Left forelimb (tissue), 1 donor: ENCODE measurements at regions not wholly inside any gene's neighbourhood (a gene's known extent, or its start where the extent isn't known, plus 50 kb on each side); places are given as distances from the start of the nearest gene placed in this dataset.

Experiments
- DNase-seq: peaks from one replicate; pipeline ENCODE4 v3.0.0-alpha.2; 2018; ENCODE audit warnings: low spot score

GRCh38 chr5:33297760-33298216, 143.0 kb upstream of the TARS1 start:
- DNase-seq: no peak

GRCh38 chr5:33299621-33300208, 141.1 kb upstream of the TARS1 start:
- DNase-seq: no peak

DNA sequence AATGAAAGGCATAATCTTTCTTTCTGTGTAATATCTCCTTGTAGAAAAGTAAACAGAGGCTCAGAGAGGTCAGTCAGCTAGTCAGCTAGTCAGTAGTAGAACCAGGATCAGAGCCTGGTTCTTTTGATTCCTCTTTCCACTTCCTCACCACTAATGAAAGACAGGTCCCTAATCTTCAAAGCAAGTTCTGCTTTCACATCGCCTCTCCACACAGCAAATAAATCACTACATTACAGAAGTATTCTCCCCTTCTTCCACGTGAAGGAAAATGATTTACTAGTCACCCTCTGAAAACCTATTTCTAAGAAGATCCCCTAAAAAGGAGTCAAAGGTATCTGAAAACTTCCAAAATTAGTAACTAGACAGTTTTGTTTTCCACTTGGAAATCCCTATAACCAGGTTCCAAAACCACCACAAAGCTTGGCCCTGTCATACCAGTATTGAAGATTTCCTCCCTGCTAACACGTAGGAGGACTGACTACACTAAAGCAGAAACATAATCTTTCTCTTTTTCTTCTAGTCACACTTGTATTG, 140.5 kb upstream of the TARS1 start:
- DNase-seq: no peak

GRCh38 chr5:33303579-33304095, 137.1 kb upstream of the TARS1 start:
- no peak for DNase-seq

DNA sequence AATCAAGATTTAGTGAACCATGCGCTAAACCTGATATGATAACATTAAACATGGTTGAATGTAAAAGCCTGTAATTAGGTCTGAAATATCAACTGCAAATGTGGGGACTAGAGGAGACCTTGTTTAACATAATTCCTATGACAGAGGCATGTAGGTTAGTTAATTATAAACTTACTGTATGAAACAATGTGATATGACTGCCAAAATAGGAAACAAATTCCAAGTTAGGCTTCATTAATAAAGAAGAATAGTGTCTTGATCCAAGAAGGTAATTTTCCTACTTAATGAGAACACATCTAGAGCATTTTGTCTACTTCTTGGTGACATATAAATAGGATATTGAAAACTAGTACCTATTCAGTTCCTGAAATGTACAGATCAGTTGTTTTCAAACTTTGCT, 136.2 kb upstream of the TARS1 start:
- no peak for DNase-seq

DNA sequence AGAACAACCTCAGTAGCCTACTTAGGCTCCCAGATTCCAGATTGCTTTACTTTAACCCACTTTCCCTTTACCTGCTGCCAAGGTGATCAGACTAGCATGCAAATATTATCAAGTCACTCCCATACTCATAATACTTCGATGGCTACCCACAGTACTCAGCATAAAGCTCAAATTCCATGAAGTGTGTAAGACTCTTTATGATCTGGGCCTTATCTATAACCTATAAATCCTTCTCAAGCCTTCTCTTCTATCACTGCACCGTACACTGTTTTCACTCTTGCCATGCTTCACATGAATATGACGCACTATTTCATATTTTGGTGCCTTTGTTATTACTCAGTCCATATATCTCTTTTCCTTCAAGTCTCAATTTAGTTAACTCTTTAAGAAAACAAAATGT, 135.2 kb upstream of the TARS1 start:
- DNase-seq: no peak

GRCh38 chr5:33306758-33307157, 134.0 kb upstream of the TARS1 start:
- no peak for DNase-seq

- DNase-seq: no peak
These were observed 132.2 kb upstream of the TARS1 start for GRCh38 chr5:33308586-33308985.

DNA sequence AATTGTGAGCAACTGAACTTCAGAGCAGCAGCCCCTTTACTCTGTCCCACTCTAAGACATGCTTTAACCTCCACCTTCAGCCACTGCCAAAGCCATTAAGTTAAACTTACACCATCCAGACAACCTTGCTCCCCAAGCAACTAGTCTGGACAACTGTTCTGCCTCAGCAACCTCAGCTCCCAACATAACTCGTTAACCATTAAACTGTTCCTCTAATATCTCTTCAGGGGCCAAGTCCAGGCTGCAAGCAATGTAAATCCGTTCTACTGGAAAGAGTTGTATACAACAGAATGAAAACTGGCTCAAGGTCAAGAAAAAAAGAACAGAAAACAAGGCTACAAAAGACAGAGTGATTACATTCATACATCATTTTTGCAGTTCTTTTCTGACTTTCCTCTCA, 131.7 kb upstream of the TARS1 start:
- DNase-seq: no peak

DNA sequence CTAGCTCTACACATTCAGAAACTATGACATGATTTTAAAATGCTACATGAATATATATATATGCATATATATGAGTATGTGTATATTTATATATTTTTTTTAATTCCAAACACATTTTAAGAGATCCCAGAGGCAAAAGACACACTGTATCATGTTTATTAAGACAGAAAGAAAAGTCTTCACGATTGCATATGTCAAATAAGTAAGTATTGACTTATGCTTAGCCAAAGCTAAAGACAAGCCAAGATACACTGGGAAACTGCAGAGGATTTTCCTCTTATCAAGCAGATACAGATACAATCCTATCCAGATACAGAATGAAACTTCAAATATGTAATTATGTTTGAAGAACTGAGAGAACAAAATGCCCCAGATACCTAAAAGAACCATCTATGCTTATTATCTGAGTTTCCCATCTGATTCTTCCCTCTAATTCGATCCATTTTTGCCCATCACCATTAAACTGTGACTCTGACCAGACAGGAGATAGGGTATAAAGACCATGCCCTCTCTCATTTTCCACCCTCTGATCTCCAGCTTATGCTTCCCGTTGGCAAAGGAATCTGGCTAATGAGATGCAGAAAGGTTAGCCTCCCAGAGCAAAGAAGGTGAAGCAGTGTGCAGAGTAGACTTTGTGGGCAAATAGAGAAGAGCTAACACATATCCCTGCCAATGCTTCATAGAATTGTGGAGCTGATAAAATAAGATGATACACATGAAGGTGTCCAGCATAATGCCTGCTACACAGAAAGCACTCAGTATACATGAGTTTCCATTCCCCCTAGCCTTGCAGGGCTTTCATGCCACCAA, 131.0 kb upstream of the TARS1 start:
- DNase-seq: no peak

DNA sequence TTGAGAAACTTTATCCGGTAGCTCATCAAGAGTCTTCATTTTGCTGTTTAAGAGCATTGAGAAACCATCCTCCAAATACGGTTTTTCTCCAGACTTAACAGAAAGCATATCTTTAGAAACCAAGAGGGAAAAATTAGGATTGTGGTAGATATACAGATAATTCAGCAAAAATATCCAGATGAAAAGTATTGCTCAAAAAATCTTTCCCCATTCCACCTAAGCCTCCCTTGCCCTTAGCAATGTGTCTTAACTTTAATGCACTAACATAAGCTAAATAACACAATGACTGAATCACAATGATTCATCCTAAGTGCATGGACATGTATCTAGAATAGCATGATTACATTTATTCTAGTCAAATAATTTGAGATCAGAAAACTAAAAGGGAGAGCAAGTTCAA, 130.3 kb upstream of the TARS1 start:
- no peak for DNase-seq

DNA sequence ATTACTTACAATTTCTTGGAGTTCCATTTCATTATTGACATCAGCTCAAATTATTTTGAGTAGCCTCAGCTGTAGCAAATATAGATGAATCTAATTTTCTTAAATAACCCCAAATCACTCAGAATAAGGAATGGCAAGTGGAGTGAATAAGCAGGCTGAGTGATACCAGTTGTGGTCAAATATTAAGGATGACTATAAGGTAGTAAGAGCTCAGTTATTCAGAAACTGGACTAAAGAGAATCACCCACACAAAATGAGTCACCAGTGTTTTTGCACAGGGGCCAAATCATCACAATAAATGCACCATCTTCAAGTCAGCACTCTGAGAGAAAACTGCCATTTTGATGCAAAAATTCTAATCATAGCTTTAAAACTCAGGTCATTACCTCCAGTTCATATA, 128.9 kb upstream of the TARS1 start:
- no peak for DNase-seq

GRCh38 chr5:33312571-33313549, 127.9 kb upstream of the TARS1 start:
- DNase-seq: no peak

GRCh38 chr5:33315189-33315588, 125.6 kb upstream of the TARS1 start:
- DNase-seq: no peak

GRCh38 chr5:33316773-33317172, 124.0 kb upstream of the TARS1 start:
- no peak for DNase-seq

GRCh38 chr5:33317271-33317670, 123.5 kb upstream of the TARS1 start:
- no peak for DNase-seq

GRCh38 chr5:33319151-33319550, 121.6 kb upstream of the TARS1 start:
- DNase-seq: no peak

DNA sequence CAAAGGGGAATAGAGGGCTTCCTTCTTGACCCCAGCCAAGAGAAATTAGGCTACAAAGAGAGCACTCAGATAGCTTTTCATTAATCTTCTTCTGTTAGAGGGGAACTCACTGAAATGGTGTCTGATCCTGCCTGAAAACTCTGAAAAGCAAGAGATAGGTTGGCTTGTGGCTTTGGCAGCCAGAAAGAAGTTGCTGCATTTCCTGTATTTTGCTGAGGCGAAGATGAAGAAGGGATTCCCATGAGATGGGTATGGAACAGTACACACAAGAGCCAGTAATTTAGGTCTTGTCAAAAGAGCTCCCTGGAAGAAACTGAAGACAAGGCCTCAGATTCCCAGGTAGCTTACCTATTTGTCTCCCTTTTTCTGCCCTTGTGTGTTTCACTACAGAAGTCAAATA, 120.9 kb upstream of the TARS1 start:
- DNase-seq: no peak

- no peak for DNase-seq
These were observed 119.7 kb upstream of the TARS1 start for GRCh38 chr5:33321026-33321425.

DNA sequence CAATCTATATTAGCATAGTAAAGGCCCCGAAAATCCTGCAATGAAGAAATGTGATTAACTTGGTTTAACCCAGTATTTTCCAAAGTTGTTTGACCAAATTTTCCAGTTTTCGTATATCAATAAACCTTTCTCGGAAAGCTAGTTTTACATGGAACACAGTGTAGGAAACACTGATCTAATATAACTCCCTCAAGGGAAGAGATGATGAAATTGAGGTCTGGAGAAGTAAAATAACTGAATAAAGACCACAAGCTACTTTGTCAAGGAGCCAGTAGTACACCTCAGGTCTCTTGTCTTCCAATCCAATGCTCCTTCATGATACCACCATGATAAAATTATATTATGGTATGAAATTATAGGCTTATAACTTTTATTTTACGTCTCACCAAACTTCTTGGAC, 118.1 kb upstream of the TARS1 start:
- DNase-seq: no peak

DNA sequence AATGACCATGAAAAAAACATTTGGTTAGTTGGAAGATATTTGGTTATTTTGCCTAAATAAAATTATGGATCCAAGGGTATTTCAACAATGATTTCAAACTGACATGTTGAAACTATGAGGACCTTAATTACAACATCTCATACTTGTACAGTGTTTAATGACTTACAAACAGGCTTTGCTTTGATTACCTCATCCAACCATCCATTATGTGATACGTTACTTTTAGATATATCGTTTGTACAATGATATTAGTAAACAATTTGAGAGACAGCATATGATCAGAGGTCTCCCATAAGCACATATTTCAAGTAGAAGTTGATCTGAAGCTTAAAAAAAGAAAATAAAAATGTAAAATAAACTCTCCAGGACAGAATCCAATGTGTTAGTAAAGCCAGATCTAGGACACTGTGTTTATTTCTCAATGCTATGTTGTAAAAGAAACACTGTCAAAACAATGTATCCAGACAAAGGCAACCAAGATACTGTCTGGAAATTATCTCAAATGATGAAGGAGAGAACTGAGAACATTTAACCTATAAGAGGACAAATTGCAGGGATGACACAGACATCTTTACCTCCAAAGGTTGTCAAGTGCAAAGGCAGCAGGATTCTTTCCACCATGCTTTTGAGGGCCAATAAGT, 116.0 kb upstream of the TARS1 start:
- no peak for DNase-seq

DNA sequence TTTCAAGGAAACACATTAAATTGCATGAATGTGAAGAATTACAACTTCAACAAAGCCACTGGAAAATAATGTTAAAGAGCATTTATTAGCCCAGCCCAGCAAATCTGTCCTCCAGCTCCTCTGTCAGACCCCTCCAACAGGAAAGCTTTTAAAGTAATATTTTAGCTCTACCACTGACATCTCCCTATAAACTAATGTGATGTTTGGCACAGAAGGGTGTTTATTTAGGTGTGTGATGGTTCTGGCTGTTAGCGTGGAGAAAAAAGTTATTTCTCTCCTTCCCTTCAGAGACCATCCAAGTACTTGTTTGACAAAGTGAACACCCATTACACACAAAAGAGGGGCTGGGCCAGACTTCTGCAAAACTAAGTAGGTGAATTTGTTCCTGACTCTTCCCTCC, 111.9 kb upstream of the TARS1 start:
- no peak for DNase-seq
